SK-N-MC (cell line): ENCODE measurements at regions not wholly inside any gene's neighbourhood (a gene's known extent, or its start where the extent isn't known, plus 50 kb on each side); places are given as distances from the start of the nearest gene placed in this dataset.

Source experiments
- EZH2 ChIP-seq: fragments of 200-600 bp; sonication (generic); IDR thresholded peaks from one replicate; pipeline ENCODE4 v1.6.1; 2017; ENCODE audit warnings: antibody characterized with exemption
- POLR2AphosphoS5 ChIP-seq: IDR thresholded peaks from 2 replicates; pipeline ENCODE4 v1.6.1; 2012; ENCODE audit warnings: mild to moderate bottlenecking, low read depth, low read length, borderline replicate concordance

DNA sequence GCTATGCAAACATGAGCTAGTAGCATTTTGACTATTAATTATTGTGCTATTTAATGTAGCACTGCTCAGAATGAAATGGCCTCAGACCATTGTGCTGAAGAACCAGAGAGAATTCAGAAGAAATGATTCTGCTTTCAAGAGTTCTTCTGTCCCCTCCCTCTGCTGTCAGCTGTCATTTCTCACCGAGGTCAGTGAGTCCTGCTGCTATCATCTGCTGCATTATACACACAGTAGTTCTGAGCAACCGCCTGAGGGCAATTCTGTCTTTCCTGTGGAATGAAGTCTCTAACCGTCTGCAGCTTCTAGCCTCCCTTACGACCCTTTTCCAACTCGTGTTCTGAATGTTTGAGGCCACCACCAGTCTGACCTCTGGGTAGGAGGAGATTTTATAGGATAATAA lies 249.4 kb downstream of the HNRNPD start:
- TF ChIP-seq EZH2 (no peak), POLR2AphosphoS5 (no peak)
